ENCODE measurements at regions not wholly inside any gene's neighbourhood (a gene's known extent, or its start where the extent isn't known, plus 50 kb on each side); places are given as distances from the start of the nearest gene placed in this dataset.

GRCh38 chr20:33908336-33908735, 85.4 kb upstream of the RALY start:
- Histone ChIP-seq H3K4me1 (ENCODE audit: control insufficient read depth, insufficient read depth, low read length) (peaks cover 8% of the 10 kb centered on the region), H3K9me3 (ENCODE audit: control insufficient read depth, insufficient read depth, low read length) (no peaks in the 10 kb centered on the region), H3K36me3 (ENCODE audit: control insufficient read depth, insufficient read depth, low read length) (no peaks in the 10 kb centered on the region), H3K27me3 (ENCODE audit: control insufficient read depth, insufficient read depth, low read length) (no peaks in the 10 kb centered on the region), H3K27ac (ENCODE audit: low read depth, low read length) (no peak overlapping the region), H3K4me3 (ENCODE audit: low read depth, low read length) (no peak overlapping the region)
- DNase-seq (ENCODE audit: low read depth in 4 of 6, low spot score in 6 of 6), result no peak
- WGBS (ENCODE audit: insufficient coverage), result 50% methylated on average over 6 of the region's 6 CpGs

- Histone ChIP-seq H3K4me1 (ENCODE audit: control insufficient read depth, insufficient read depth, low read length) (peaks cover 8% of the 10 kb centered on the region), H3K27ac (ENCODE audit: low read depth, low read length) (no peak overlapping the region), H3K4me3 (ENCODE audit: low read depth, low read length) (no peak overlapping the region), H3K9me3 (ENCODE audit: control insufficient read depth, insufficient read depth, low read length) (no peaks in the 10 kb centered on the region), H3K36me3 (ENCODE audit: control insufficient read depth, insufficient read depth, low read length) (no peaks in the 10 kb centered on the region), H3K27me3 (ENCODE audit: control insufficient read depth, insufficient read depth, low read length) (no peaks in the 10 kb centered on the region)
- WGBS (ENCODE audit: insufficient coverage), result 91% methylated on average over 4 of the region's 6 CpGs
- DNase-seq (ENCODE audit: low read depth in 4 of 6, low spot score in 6 of 6), result no peak
These were observed 84.8 kb upstream of the RALY start for GRCh38 chr20:33908868-33909267.

DNA sequence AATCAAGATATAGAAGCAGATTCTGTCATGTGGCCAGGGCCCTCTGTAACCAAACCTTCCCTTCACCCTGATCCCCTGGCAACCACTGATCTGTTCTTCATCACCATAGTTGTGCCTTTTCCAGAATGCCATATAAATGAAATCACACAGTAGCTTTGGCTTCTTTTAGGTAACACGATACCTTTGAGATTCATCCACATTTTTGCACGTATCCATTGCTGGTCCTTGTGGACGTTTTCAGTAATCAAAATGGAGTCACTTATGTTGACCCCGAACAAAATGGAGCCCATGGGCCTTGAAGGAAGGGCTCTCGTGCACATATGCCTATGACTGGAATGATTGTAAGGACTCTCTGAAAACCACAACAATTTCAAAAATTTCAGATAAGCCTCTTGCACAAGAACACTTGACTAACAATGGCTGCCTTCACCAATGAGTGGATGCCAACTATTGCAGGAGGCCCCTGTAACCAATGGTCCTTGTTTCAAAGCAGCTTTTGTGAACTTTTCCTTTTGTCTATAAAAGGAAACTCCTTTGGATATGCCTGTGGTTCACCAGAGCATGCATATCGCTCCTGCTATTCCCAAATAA, 84.3 kb upstream of the RALY start:
- H3K27me3 ChIP-seq (ENCODE audit: control insufficient read depth, insufficient read depth, low read length), result no peaks in the 10 kb centered on the region
- WGBS (ENCODE audit: insufficient coverage), result 83% methylated on average over 4 of the region's 6 CpGs
- H3K27ac ChIP-seq (ENCODE audit: low read depth, low read length), result no peak overlapping the region
- H3K4me3 ChIP-seq (ENCODE audit: low read depth, low read length), result no peak overlapping the region
- H3K36me3 ChIP-seq (ENCODE audit: control insufficient read depth, insufficient read depth, low read length), result no peaks in the 10 kb centered on the region
- H3K4me1 ChIP-seq (ENCODE audit: control insufficient read depth, insufficient read depth, low read length), result peaks cover 8% of the 10 kb centered on the region
- no peaks in the 10 kb centered on the region for H3K9me3 ChIP-seq (ENCODE audit: control insufficient read depth, insufficient read depth, low read length)
- DNase-seq (ENCODE audit: low read depth in 4 of 6, low spot score in 6 of 6), result peak in 1 of 6 donors; percentile 20

GRCh38 chr20:33910056-33910455, 83.7 kb upstream of the RALY start:
- H3K36me3 ChIP-seq (ENCODE audit: control insufficient read depth, insufficient read depth, low read length), result no peaks in the 10 kb centered on the region
- peaks cover 8% of the 10 kb centered on the region for H3K4me1 ChIP-seq (ENCODE audit: control insufficient read depth, insufficient read depth, low read length)
- DNase-seq (ENCODE audit: low read depth in 4 of 6, low spot score in 6 of 6), result peak in 1 of 6 donors; percentile 44
- H3K27ac ChIP-seq (ENCODE audit: low read depth, low read length), result no peak overlapping the region
- H3K9me3 ChIP-seq (ENCODE audit: control insufficient read depth, insufficient read depth, low read length), result no peaks in the 10 kb centered on the region
- H3K4me3 ChIP-seq (ENCODE audit: low read depth, low read length), result no peak overlapping the region
- H3K27me3 ChIP-seq (ENCODE audit: control insufficient read depth, insufficient read depth, low read length), result no peaks in the 10 kb centered on the region
- no CpG with 5 or more reads among the region's 2 CpGs for WGBS (ENCODE audit: insufficient coverage)

DNA sequence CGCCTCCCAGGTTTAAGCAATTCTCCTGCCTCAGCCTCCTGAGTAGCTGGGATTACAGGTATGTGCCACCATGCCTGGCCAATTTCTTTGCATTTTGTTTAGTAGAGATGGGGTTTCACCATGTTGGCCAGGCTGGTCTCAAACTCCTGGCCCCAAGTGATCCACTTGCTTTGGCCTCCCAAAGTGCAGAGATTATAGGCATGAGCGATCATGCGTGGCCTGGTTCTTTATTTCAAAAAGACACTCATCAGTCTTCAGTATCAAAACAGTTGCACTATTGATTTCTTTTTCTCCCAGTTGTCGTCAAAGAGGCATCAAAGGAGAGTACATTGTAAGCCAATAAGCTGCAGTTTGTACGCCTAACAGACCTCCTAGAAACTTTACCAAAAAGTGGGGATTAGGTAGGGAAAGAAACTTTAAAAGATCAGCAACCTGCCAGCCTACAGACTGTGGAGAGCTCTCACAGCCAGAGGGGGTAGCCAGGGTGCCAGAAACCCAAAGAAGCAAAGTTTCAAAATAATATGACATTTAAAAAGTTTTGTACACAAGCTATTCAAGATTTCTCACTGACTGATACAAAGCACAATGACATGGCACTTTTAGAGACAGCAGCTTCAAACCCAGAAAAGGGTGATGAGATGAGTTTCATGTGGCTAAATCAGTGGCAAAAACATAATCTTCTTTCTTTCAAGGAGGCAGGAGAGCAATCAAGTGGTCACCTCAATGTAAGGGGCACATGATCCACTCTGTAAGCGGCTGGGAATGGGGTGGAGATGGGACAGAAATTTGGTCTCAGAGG, 83.0 kb upstream of the RALY start:
- WGBS (ENCODE audit: insufficient coverage), result 88% methylated on average over 4 of the region's 6 CpGs
- no peaks in the 10 kb centered on the region for H3K36me3 ChIP-seq (ENCODE audit: control insufficient read depth, insufficient read depth, low read length)
- H3K4me1 ChIP-seq (ENCODE audit: control insufficient read depth, insufficient read depth, low read length), result peaks cover 8% of the 10 kb centered on the region
- DNase-seq (ENCODE audit: low read depth in 4 of 6, low spot score in 6 of 6), result no peak
- no peak overlapping the region for H3K27ac ChIP-seq (ENCODE audit: low read depth, low read length)
- no peak overlapping the region for H3K4me3 ChIP-seq (ENCODE audit: low read depth, low read length)
- no peaks in the 10 kb centered on the region for H3K9me3 ChIP-seq (ENCODE audit: control insufficient read depth, insufficient read depth, low read length)
- H3K27me3 ChIP-seq (ENCODE audit: control insufficient read depth, insufficient read depth, low read length), result no peaks in the 10 kb centered on the region

DNA sequence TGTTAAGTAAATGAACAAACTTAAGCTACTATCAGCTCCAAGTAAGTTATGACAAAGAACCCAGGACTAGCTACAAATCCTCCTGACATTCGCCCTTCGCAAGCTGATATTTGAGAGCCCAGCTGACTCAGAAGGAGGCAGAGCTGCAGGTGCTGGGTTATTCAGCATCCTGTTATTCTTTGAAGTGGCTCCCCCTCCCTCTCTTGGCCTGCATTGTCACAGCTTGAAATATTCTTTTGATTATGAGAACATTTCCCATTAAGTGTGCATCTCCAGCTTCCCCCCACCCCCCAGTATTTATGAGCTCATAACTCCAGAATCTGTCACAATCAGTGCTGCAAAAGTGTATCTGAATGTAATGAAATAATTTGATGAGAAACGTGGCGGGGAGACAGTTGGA, 78.8 kb upstream of the RALY start:
- Histone ChIP-seq H3K27me3 (ENCODE audit: control insufficient read depth, insufficient read depth, low read length) (no peaks in the 10 kb centered on the region), H3K4me1 (ENCODE audit: control insufficient read depth, insufficient read depth, low read length) (no peaks in the 10 kb centered on the region), H3K27ac (ENCODE audit: low read depth, low read length) (no peak overlapping the region), H3K36me3 (ENCODE audit: control insufficient read depth, insufficient read depth, low read length) (no peaks in the 10 kb centered on the region), H3K9me3 (ENCODE audit: control insufficient read depth, insufficient read depth, low read length) (no peaks in the 10 kb centered on the region), H3K4me3 (ENCODE audit: low read depth, low read length) (no peak overlapping the region)
- WGBS (ENCODE audit: insufficient coverage), result 75% methylated on average over 2 of the region's 4 CpGs
- peak in 2 of 6 donors; percentile 16 to 95 for DNase-seq (ENCODE audit: low read depth in 4 of 6, low spot score in 6 of 6)

- WGBS (ENCODE audit: insufficient coverage), result 74% methylated on average over 5 of the region's 6 CpGs
- no peak for DNase-seq (ENCODE audit: low read depth in 4 of 6, low spot score in 6 of 6)
- Histone ChIP-seq H3K9me3 (ENCODE audit: control insufficient read depth, insufficient read depth, low read length) (no peaks in the 10 kb centered on the region), H3K4me3 (ENCODE audit: low read depth, low read length) (no peak overlapping the region), H3K36me3 (ENCODE audit: control insufficient read depth, insufficient read depth, low read length) (no peaks in the 10 kb centered on the region), H3K4me1 (ENCODE audit: control insufficient read depth, insufficient read depth, low read length) (no peaks in the 10 kb centered on the region), H3K27ac (ENCODE audit: low read depth, low read length) (no peak overlapping the region), H3K27me3 (ENCODE audit: control insufficient read depth, insufficient read depth, low read length) (no peaks in the 10 kb centered on the region)
These were observed 77.9 kb upstream of the RALY start for GRCh38 chr20:33915726-33916331.

- Histone ChIP-seq H3K36me3 (ENCODE audit: control insufficient read depth, insufficient read depth, low read length) (no peaks in the 10 kb centered on the region), H3K4me3 (ENCODE audit: low read depth, low read length) (no peak overlapping the region), H3K9me3 (ENCODE audit: control insufficient read depth, insufficient read depth, low read length) (no peaks in the 10 kb centered on the region), H3K4me1 (ENCODE audit: control insufficient read depth, insufficient read depth, low read length) (no peaks in the 10 kb centered on the region), H3K27ac (ENCODE audit: low read depth, low read length) (no peak overlapping the region), H3K27me3 (ENCODE audit: control insufficient read depth, insufficient read depth, low read length) (no peaks in the 10 kb centered on the region)
- WGBS (ENCODE audit: insufficient coverage), result no CpG with 5 or more reads among the region's 2 CpGs
- no peak for DNase-seq (ENCODE audit: low read depth in 4 of 6, low spot score in 6 of 6)
These were observed 76.9 kb upstream of the RALY start for GRCh38 chr20:33916768-33917167.

GRCh38 chr20:33917831-33918525, 75.7 kb upstream of the RALY start:
- H3K9me3 ChIP-seq (ENCODE audit: control insufficient read depth, insufficient read depth, low read length), result no peaks in the 10 kb centered on the region
- H3K27ac ChIP-seq (ENCODE audit: low read depth, low read length), result no peak overlapping the region
- peak in 1 of 6 donors; percentile 60 for DNase-seq (ENCODE audit: low read depth in 4 of 6, low spot score in 6 of 6)
- no peaks in the 10 kb centered on the region for H3K36me3 ChIP-seq (ENCODE audit: control insufficient read depth, insufficient read depth, low read length)
- H3K4me3 ChIP-seq (ENCODE audit: low read depth, low read length), result no peak overlapping the region
- H3K4me1 ChIP-seq (ENCODE audit: control insufficient read depth, insufficient read depth, low read length), result no peaks in the 10 kb centered on the region
- H3K27me3 ChIP-seq (ENCODE audit: control insufficient read depth, insufficient read depth, low read length), result no peaks in the 10 kb centered on the region
- WGBS (ENCODE audit: insufficient coverage), result no CpG with 5 or more reads among the region's 6 CpGs
